22Rv1 (cell line): ENCODE measurements at regions not wholly inside any gene's neighbourhood (a gene's known extent, or its start where the extent isn't known, plus 50 kb on each side); places are given as distances from the start of the nearest gene placed in this dataset.

Experiments
- CTCF ChIP-seq: fragments of 450-650 bp; IDR thresholded peaks from 2 replicates; pipeline ENCODE4 v1.5.1; 2017; ENCODE audit warnings: mild to moderate bottlenecking
- ZFX ChIP-seq: fragments of 450-650 bp; IDR thresholded peaks from 2 replicates; pipeline ENCODE4 v1.6.1; 2017; ENCODE audit warnings: antibody characterized with exemption, borderline replicate concordance

- TF ChIP-seq CTCF (no peak), ZFX (no peak)
Observed at GRCh38 chr2:207321514-207321913, 155.8 kb upstream of the KLF7 start.
